OCI-LY1 (cell line): ENCODE measurements at regions not wholly inside any gene's neighbourhood (a gene's known extent, or its start where the extent isn't known, plus 50 kb on each side); places are given as distances from the start of the nearest gene placed in this dataset.

Experiments
- EZH2 ChIP-seq: fragments of 200-600 bp; sonication (generic), shearing (Covaris generic); IDR thresholded peaks from 2 replicates; pipeline ENCODE4 v1.8.0; 2017; ENCODE audit warnings: borderline replicate concordance, mixed run types, mild to moderate bottlenecking, antibody characterized with exemption, low read length, moderate library complexity, mixed read lengths
- TF ChIP-seq, protein P1 (sequence below): fragments of 200-600 bp; sonication (generic), shearing (Covaris generic); IDR thresholded peaks from 2 replicates; pipeline ENCODE4 v1.5.1; 2017; ENCODE audit warnings: mild to moderate bottlenecking, antibody characterized with exemption, low read length, moderate library complexity, mixed read lengths

DNA sequence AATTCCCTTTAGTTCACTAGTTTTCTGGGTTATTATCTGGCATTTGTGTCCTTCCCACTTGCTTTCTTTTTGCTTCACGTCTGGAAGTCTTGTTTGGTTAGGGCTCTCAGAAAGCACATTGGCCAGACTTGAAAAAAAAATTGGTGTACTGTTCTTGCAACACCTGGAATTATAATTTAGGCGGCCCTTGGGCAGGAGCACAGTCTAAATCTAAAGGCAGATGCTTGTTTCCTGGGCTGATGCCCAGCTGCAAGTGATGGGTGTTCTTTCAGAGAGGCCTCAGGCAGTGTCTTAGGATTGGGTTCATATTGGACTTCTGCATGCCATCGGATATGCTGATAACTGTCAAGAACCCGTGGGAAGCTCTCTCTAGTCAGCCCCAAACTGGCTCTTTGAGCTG, 521.5 kb downstream of the PDCD6IP start:
- TF ChIP-seq, protein P1, sequence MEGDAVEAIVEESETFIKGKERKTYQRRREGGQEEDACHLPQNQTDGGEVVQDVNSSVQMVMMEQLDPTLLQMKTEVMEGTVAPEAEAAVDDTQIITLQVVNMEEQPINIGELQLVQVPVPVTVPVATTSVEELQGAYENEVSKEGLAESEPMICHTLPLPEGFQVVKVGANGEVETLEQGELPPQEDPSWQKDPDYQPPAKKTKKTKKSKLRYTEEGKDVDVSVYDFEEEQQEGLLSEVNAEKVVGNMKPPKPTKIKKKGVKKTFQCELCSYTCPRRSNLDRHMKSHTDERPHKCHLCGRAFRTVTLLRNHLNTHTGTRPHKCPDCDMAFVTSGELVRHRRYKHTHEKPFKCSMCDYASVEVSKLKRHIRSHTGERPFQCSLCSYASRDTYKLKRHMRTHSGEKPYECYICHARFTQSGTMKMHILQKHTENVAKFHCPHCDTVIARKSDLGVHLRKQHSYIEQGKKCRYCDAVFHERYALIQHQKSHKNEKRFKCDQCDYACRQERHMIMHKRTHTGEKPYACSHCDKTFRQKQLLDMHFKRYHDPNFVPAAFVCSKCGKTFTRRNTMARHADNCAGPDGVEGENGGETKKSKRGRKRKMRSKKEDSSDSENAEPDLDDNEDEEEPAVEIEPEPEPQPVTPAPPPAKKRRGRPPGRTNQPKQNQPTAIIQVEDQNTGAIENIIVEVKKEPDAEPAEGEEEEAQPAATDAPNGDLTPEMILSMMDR, result no peak
- TF ChIP-seq EZH2, result no peak
